Lower leg skin (tissue), 4 donors: ENCODE measurements at regions not wholly inside any gene's neighbourhood (a gene's known extent, or its start where the extent isn't known, plus 50 kb on each side); places are given as distances from the start of the nearest gene placed in this dataset.

Experiments
- DNase-seq, 2 donors: peaks; one replicate each; pipeline ENCODE4 v3.0.0-alpha.2; 2019; ENCODE audit warnings: low spot score in 2 of 2
- H3K4me3 ChIP-seq: fragments of 200-600 bp; sonication (generic); 2 replicates; pipeline ENCODE4 v1.5.1; 2017; ENCODE audit warnings: mild to moderate bottlenecking, low read depth; ENCODE audit not compliant: poor library complexity, severe bottlenecking
- POLR2A ChIP-seq, 2 donors: fragments of 450-650 bp; IDR thresholded peaks; one replicate each; pipeline ENCODE4 v1.6.1; 2016 to 2017; ENCODE audit warnings: antibody characterized with exemption in 2 of 2, mild to moderate bottlenecking in 1 of 2, moderate library complexity in 1 of 2
- WGBS, 2 donors: methylation state at CpG; one replicate each; pipeline ENCODE4 v1.1.5; 2018; 5-methylcytosine and 5-hydroxymethylcytosine counted together
- intact Hi-C: fragments of 100-400 bp; cut with DNase I; formaldehyde crosslinking; loops from one replicate; pipeline ENCODE4 v1.15.0; 2023; ENCODE audit warnings: low total_unique reads
- TF ChIP-seq, protein P1 (sequence below), 3 donors: fragments of 450-650 bp; IDR thresholded peaks; one replicate each; pipeline ENCODE4 v1.5.1; 2016; ENCODE audit warnings: antibody characterized with exemption in 3 of 3, mild to moderate bottlenecking in 3 of 3, moderate library complexity in 2 of 3

DNA sequence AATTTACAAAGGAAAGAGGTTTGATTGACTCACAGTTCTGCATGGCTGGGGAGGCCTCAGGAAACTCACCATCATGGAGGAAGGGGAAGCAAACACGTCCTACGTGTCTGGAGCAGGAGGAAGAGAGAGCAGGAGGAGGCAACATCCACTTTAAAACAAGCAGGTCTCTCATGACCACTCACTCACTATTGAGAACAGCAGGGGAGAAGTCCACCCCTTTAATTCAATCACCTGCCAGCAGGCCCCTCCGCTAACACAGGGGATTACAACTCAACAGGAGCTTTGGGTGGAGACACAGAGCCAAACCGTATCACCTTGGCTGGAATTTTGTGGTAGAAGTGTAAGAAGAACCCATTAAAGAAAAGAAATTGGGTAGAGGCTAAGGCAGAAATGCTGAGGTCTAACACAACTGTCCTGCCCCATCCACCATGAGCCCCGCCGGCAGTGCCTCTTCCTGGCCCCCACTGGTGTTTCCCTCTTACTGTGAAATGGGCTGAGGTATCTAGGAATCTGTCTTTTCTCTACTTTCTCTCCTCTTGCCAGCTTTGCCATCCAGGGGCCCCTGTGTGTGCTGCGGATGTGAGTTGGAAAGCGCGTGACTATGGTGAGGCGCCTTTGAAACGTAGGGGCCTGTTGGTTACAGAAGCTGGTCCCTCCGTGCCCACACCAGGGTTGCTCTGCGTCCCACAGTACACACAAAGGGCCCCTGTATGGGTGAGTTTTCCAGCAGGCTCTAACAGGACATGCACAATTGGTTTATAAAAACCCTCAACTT, 108.0 kb upstream of the TMEM132D start:
- intact Hi-C loops: no loop called here
- WGBS, 2 donors: 73 to 81% methylated on average over 13 of the region's 13 CpGs
- peak in 1 of 2 donors; percentile 63 for DNase-seq
- no peak overlapping the region for H3K4me3 ChIP-seq
- no peak for TF ChIP-seq POLR2A (IDR thresholded peaks at IDR 0.05)
- TF ChIP-seq, protein P1, sequence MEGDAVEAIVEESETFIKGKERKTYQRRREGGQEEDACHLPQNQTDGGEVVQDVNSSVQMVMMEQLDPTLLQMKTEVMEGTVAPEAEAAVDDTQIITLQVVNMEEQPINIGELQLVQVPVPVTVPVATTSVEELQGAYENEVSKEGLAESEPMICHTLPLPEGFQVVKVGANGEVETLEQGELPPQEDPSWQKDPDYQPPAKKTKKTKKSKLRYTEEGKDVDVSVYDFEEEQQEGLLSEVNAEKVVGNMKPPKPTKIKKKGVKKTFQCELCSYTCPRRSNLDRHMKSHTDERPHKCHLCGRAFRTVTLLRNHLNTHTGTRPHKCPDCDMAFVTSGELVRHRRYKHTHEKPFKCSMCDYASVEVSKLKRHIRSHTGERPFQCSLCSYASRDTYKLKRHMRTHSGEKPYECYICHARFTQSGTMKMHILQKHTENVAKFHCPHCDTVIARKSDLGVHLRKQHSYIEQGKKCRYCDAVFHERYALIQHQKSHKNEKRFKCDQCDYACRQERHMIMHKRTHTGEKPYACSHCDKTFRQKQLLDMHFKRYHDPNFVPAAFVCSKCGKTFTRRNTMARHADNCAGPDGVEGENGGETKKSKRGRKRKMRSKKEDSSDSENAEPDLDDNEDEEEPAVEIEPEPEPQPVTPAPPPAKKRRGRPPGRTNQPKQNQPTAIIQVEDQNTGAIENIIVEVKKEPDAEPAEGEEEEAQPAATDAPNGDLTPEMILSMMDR (IDR thresholded peaks at IDR 0.05): no peak

DNA sequence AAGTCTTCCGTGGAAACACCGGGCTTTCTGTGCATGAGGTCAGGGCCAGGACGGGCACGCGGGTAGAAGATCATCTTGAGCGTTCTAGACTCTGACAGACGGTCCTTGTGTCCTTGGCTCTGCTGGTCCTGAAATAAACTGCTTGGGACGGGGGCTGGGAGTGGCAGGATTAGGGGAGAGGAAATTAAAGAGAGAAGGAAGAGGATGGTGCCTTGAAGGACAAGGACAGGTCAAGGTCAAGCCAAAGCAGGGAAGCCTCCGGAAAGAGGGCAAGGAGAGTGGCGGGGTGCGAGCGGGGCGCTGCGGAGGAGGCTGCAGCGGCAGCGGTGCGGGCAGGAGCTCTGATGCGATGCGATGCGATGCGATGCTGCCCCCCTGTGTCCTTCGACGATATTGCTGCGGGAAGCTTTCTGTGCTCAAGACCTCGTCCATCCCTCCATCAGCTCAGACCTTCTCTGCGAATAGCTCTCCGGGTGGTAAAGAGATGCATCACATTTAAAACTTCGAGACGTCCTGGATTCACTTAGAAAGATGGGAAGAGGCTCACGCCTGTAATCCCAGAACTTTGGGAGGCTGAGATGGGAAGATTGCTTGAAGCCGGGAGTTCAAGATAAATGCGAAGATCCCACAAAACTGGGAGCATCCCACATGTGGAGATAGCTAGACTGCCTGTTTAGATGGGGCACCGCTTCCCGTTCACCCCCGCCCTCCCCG, 110.1 kb upstream of the TMEM132D start:
- no peak for TF ChIP-seq POLR2A (IDR thresholded peaks at IDR 0.05)
- TF ChIP-seq, protein P1 (IDR thresholded peaks at IDR 0.05): peak in 1 of 3 donors; percentile 47
- H3K4me3 ChIP-seq: no peak overlapping the region
- WGBS, 2 donors: 5 to 8% methylated on average over 35 to 36 of the region's 36 CpGs
- DNase-seq: peak in 1 of 2 donors; percentile 29
- intact Hi-C loops: no loop called here

DNA sequence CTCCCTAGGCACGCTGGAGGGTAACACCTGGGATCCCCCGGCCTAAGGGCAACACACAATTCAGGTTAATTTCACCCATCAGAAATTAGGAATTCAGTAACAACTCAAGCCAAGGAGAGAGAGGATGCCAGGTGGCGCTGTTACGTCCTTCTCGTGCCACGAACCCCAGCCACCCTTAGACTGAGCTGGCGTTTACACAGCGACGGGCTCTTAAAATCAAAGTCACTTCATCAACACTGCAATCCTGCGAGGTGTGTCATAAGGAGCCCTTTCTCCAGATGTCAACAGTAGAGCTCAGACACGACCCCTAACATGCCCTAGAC, 110.6 kb upstream of the TMEM132D start:
- WGBS, 2 donors: 4 to 5% methylated on average over 11 of the region's 11 CpGs
- intact Hi-C loops: no loop called here

DNA sequence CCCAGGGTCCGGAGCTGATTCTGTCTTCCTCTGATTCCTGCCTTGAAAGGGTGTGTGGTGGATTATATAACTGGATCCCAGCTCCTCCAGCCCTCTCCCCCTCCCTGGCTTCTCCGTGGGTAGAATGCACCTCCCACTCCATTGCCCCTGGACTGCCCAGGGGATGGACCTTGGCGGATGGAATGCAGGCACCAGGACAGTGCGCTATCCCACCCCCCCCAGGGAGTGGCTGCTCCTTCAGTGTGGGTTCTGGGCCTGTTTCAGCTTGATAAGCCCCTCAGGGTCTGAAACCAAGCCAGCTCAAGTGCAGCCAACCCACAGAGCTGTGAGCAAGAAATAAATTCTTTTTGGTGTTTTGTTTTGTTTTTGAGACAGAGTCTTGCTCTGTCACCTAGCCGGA, 112.4 kb upstream of the TMEM132D start:
- TF ChIP-seq, protein P1 (IDR thresholded peaks at IDR 0.05): no peak
- TF ChIP-seq POLR2A (IDR thresholded peaks at IDR 0.05): no peak
- 44 to 47% methylated on average over 5 of the region's 5 CpGs for WGBS, 2 donors
- intact Hi-C loops: no loop called here
- no peak for DNase-seq
- H3K4me3 ChIP-seq: no peak overlapping the region

More for the DNA sequence above, 110.6 kb upstream of the TMEM132D start:
- no peak for TF ChIP-seq POLR2A (IDR thresholded peaks at IDR 0.05)
- TF ChIP-seq, protein P1 (IDR thresholded peaks at IDR 0.05): no peak
- DNase-seq: no peak
- no peak overlapping the region for H3K4me3 ChIP-seq

DNA sequence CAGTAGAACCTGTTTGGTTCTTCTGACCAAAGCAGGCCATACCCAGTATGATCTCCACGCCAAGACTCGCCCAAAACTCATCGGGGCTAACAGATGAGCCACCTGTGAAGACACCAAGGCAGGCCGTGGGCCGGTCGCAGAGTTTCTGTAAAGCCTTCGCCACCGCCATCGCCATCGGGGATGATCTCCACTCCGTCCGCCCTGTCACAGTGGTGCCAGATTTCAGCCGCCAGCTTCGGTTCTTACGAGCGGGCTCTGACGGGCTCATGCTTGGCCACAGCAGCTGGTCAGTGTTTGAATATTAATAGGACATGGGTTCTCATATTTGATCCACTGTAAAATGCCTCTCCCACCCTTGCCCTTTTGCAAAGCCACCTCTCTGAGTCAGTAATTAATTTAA, 113.2 kb upstream of the TMEM132D start:
- TF ChIP-seq, protein P1 (IDR thresholded peaks at IDR 0.05): no peak
- no peak overlapping the region for H3K4me3 ChIP-seq
- WGBS, 2 donors: 77 to 82% methylated on average over 17 of the region's 17 CpGs
- no peak for DNase-seq
- intact Hi-C loops: no loop called here
